ENCODE measurements at regions not wholly inside any gene's neighbourhood (a gene's known extent, or its start where the extent isn't known, plus 50 kb on each side); places are given as distances from the start of the nearest gene placed in this dataset.

DNA sequence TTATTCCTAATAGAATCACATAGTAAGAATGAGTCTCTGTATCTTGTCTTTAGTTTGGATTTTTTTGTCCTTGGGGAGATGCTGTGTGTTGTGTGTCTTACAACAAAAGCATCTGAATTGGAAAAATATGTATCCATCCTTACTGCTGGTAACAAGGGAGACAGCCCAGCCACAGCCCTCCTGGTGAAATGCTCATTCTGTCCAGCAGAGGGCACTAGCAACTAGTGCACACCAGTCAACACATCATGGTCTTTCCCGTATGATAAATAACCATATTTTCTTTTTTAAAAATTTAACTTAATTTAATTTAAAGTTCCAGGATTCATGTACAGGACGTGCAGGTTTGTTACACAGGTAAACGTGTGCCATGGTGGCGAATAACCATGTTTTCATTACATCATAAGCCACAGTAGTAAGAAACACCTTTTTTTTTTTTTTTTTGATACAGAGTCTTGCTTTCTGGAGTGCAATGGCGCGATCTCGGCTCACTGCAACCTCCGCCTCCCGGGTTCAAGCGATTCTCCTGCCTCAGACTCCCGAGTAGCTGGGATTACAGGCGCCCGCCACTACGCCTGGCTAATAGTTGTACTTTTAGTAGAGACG, 245.1 kb downstream of the PTBP2 start:
- peak; percentile 72 for DNase-seq

DNA sequence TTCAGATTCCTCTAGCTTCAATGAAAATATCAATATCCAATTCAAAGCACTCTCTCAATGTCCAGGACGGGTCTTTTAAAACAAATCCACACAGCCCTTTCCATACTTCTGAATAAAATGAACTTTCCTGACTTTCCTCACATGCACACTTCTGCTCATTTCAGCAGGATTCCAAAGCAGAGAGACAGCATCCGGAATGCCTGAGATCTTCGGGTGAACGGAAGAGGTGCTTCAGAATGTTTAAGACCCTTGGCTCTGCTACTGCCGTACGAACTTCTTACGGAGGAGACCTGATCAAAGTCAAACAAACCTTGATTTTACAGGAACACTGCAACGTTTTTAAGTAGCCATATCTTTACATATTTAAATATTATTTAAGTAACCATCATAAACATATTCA, 245.7 kb downstream of the PTBP2 start:
- no peak for DNase-seq

DNA sequence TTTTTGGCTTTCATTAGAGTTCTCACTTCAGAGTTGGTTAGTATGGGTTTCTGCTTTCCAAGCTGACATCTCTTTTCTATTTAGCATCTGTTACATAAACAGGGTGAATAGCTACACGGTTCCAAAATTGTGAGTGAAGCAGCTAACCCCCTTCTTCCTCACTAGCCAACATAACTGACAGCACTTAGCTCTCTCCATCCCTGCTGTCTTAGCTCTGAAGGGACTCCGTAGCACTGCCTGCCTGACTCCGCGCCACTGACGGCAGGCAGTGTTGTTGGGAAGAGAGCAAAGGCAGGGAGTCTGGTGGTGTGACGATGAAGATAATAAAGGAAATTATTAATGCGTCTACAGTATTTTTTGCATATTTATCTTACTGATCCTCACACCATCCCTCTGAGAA, 247.0 kb downstream of the PTBP2 start:
- no peak for DNase-seq

DNA sequence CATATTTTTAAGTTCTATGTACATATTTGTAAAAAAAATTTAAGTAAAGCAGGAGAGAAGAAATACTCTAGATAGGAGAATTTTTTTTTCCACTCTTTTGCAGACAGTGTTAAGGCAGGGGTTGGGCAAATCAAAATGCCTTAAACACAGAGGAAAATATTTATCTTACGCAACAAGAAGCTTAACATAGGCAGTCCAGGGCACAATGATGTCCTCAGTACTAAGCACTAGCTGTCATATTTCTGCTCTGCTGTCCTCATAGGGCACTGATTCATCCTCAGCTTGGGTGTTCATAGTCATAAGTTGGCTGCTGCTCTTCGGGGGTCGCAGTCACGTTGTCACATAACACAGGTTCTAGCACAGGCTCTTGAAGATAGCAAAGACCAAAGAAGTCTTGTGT, 247.4 kb downstream of the PTBP2 start:
- DNase-seq: no peak

DNA sequence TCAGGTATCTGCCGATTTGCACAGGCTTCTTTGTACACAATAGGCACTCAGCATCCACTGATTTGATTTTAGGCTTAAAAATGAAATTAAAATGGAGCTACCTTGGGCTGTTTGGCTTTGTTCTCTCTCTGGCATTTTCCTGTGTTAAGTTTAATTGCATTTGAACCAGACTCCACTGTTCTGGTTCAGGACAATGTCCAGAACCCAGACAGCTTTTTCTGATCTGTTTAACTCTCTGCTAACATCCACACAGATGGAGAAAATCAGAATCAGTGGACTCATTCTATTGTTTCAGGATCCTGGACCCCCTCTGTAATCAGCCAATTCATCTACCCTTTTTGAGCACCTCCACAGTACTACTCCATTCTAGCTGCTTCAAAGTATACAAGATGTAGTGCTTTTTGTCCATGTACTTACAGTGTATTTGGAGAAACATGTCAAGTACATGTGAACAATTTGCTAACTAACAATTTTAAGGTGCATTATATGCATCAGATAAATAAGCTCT, 248.1 kb downstream of the PTBP2 start:
- no peak for DNase-seq

DNA sequence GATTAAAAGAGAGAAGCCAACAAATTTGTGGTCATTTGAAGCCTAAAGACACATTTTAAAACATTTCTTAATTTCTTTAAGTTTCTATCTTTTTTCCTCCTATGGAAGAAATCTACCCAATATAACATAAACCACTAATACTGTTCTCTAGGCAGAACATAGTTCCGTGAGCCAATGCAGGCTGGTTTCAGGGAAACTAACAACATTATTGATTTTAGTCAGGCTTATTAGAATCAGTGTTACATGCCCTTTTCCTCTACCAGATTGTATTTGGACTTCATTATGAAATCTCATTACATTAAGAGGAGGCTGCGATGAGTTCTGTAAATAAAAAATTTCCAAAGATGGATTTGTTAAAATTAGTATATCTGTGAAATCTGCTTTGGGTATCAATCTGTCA, 249.9 kb downstream of the PTBP2 start:
- no peak for DNase-seq

DNA sequence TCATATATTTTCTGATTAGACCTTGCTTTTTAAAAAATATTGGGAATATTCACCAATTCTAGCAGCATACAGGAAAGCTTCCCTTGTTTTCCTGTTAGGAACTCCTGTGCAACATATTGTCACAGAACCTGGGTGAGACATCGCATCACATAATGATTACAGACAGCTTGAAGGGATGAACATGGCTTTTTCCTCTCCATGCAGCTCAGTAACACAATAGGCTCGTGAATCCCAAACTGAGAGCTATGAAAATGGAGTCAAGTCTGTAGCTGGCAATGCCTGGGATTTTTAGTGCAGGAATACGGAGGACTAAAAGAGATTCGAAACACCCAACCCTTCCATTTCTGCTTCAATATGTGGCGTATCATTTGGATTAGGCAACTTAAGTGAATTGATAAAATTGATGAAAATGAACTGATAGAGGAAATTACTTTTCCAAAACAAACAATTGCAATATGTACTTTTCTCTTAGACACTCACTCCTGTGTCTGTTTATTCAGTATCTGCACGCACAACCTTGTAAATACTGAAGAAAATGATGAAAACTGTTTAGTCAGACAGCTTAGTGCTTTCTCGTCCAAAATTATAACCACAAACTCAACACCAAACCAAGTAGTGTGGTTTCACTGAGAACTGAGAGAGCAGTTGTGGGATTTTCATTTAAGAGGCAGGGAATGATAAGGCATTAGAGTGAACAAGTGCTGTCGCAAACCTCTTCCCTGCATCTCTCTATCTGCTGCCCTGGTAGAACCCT, 250.4 kb downstream of the PTBP2 start:
- no peak for DNase-seq

DNA sequence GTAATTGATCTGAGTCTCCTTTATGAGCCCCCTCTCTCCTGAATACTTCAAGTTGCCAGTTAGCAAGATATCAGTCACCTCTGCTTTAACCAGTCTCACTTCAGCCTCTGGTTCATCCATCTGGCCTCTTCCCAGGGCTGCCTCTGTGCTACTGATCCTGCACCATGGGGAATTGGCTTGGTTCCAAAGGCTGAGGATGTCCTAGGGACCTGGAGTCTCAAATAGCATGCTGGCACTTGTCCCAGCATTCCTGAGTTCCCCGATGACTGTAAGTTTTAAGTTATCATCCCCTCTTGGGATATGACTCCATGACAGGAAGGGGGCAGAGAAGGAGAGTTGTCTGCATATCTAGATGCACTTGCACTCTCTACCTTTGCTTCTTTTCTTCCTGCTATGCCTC, 252.0 kb downstream of the PTBP2 start:
- no peak for DNase-seq

DNA sequence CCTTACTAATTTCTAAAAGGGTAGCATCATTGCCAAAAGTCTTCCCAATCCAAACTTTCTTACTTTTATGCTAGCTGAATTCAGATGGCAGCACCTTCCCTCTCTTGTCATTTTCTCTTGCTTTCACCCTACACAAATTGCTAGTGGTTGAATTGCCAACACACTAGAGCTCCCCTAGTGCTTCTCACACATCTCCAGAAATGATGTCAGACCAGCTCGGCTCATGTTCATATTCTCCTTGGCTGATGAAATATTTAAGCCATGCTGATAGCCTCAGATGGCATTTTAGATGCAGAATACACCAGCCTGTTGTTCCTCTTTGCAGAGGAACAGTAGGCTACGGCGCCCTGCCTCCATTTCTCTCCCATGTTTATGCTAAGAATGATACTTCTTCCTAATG, 256.9 kb downstream of the PTBP2 start:
- DNase-seq: no peak

DNA sequence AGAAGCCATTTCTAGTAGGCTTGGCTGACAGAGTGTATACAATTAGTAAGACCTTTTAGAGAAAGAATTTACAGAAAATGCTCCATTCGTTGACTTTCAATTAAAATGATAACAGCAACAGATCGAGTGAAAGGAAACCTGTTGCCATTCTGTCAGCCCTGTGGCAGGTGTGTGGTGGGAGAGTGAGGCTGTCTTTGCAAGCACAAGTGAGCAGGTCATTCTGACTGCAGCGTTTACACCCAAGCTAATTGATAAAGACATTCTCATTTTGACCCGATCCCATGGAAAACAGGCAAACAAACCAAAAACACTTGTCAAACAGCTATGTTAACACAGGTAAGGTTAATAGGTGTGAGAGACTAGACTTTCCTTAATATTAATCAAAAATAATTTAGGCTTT, 257.3 kb downstream of the PTBP2 start:
- no peak for DNase-seq

DNA sequence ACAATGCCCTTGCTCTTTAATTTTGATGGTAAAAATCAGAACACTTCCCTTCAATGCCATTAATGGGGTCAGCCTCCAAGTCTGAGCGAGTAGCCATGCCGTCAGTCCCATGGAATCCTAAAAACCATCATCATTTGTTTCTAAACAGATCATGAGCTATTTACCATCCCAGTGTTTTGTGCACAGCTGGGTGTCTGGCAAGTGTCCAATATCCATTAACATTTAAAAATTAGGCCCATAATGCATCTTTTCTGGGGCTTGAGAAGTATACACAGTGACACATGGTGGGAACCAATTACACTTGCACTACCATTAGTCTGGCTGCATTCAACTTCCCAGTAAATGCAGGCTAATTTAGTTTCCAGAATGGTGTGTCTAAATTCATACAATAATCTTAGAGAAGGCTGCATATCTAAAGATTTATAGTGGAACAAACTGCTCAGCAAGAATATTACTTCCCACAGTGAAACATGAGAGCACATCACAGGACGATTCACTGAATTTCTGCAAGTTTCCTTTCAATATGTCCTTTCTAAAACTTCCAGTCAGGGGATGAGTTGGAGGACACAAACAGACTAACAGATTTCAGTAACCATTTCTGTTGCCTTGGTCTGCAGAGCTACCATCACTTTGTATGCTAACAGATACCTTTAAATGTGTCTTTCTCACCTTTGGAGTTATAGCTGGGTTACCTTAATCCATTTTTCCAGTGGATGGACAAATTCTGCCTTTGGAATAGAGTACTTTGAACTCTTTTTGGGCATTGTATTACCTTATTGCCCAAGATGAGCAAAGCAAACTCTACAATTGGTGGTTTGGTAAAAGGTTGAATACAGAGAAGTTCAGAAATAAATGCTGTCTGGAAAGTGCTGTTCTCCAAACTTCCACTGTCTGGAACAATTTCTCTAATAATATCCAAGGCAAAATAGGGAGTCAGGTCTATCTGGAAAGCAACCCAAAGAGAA, 258.0 kb downstream of the PTBP2 start:
- DNase-seq: no peak

DNA sequence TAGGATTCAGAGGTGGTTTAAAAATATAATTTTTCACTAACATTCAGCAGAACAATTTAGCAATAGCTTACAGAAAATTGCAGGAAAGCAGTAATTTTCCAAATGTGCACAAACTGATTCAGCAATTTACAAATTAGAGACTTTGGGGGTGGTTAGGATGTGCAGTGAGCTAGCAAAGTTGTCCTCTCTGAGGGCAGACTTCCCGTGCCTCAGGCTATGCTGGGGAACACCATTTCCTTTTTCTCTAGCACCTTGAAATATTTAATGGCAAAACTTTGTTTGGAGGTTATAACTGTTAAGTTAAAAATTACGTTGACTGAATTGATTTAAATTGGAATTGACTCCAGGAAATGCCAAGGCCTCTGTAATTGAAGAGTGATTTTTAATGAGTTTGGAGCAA, 258.9 kb downstream of the PTBP2 start:
- no peak for DNase-seq

DNA sequence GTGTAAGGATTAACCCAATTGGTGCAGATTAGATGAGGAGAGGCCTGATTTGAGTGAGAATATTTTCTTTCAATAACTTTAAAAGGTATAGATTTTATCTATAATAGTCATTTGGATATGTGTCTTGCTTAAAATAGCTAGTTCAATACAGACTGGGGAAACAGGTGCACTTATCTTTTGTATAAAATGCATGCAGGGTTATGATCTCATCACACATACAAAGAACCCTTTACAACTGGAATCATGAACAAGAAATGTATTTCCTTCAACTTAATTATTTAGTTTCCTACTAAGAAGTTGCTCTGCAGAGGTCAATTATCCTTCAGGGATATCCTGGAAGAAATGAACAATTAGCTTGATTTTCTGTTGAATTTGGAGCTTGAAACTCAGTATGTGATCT, 259.6 kb downstream of the PTBP2 start:
- DNase-seq: no peak

DNA sequence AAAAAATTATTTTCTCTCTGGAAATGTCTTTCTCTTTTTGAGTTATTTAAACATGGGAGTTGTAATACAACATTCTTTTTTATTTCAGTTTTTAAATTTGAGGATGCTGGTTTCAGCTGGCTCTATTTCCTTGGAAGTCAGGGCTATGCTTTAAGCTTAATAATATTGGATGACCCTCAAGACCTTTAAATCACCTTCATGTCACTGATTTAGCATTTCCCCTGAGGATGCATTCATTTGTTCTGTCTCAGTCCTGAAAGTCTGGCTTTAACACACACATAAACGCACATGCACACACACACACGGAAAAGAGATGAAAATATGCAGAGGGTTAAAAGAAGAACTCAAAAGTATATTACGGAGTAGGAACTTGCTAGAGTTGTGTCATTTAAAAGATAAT, 260.5 kb downstream of the PTBP2 start:
- DNase-seq: no peak

DNA sequence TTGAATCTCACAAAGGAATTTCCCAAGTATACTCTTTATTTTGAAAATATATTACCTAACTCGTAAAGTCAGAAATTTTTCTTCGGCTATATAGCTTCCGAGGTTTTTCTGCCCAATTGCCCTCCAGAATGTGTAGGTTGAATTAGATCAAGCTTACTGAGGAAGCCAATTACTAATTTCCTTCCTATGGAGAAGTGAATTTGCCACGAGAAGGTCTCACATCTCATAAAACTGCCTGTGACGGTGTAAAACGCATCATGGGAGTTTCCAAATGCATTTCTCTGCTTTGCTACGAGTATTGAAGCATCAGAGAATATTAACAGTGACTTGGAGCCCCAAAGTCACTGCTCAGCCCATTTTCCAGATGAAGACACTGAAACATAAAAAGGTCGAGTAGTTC, 262.3 kb downstream of the PTBP2 start:
- DNase-seq: no peak

DNA sequence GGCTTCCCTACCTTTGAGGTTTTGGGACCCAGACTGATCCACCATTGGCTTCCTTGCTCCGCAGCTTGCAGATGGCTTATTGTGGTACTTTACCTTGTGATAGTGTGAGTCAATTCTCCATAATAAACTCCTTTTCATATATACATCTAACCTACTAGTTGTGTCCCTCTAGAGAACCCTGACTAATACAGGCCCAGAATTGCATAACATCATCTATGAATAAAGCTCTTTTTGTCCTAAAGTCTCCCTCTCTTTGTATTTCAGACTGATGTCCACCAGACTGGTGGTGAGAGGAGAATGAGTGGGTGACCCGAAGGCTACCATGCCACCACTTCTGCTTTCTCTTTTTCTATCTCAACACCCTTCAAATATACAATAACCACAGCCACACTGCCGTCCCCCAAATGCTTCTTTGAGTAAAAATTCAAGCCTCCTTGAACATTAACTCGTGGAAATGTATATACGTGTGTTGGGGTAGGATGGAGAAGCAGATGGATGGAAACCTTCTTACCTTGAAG, 265.7 kb downstream of the PTBP2 start:
- DNase-seq: no peak

DNA sequence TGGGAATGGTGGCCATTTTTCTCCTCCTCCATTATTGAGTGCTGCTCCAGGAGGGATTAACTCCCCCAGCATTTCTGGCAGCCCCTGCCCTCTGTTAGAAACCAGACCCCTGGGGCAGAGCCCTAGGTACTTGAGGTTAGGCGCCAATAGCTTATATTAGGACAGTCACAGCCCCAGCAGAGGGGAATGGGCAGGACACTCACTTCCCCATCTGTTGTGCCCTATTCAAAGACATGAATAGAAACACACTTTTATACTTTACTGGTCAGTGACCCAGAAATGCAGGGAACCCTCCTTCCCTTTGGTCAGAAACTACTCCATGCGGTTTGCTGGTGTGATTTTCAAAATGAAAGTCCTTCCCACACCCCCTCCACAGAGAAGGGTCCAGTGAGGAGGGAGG, 267.7 kb downstream of the PTBP2 start:
- no peak for DNase-seq

DNA sequence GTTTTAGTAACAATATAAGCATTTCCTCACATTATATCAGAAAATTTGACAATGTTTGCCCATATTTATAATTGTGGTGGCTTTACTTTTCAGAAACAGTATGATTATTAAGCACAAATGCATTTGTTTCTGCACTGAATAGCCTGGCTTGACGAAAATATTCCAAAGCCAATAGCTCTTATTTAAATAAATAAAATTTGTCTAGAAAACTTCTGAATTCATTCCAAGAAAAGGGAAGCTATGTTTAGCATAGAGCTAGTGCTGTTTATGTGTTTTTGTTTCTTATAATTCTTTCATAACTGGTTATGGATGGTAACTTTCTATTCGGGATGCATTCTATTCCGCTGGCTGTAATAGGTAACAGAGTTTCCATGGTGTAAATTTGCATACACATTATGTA, 268.6 kb downstream of the PTBP2 start:
- no peak for DNase-seq

DNA sequence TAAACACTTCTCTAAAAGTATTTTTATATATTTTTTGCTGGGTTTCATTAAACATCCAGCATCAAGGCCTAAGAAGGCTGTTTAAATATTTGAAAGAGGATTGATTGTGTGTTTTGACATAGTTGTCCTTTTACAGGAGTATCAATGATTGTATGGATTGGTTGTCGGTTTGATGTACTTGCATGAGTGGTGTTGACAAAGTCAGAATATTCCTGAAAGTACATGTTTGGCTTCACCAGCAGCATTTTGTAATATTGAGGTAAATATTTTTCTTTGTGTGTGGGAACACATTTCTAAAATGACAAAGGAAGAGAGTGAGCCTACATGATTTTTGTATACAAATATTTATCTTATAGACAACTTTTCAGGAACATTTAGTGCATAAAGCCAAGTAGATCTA, 269.7 kb downstream of the PTBP2 start:
- no peak for DNase-seq

DNA sequence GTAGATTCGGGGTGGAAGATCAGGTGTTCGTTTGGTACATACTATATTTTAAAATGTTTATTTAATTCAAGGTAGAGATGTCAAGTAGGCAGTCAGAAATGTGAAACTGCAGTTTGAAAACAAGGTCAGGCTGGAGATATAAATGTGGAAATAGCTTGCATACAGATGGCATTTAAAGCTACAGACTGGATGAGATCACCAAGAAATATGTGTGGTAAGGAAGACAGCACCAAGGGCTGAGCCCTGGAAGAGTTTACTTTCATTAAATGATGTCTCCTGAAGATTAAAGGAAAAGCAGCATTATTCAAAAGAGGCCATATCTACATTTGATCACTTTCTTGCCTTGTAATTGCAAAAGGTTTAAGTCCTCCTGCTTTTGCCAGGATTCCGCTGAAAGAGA, 271.3 kb downstream of the PTBP2 start:
- DNase-seq: no peak

DNA sequence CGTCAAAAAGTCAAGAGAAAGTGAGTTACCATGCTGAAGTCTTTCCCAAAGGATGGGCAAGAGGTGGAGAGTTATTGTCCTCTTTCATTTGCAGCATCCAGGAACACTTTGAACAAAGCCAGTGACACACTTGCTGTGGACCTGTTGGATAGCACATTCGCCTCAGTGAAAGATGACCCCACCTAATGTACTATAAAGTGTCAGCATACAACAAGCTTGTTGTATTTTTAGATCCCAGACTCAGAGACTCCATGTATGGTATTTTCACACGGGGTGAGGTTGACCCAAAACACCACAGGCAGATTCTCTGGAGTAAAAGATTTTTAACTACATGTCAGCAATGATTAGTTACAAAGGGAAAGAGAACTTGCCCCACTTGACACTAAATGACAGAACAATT, 273.8 kb downstream of the PTBP2 start:
- DNase-seq: no peak

DNA sequence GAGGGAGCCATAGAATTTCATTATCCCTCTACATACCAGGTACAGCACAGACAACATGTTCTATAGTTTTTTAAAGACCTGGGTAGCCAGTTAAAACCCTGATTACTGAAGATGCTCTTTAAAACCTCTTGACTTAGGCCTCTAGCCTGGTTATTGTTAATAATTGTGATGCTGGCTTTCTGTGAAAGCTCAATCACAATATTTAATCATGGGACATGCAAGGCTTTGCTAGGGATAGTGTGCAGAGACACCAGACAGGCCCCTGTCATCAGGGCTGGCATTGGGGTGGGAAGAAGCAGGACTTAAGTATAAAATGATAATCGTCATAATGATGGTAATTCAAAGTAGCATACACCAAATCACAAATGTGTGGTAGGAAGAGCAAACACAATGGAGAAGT, 274.4 kb downstream of the PTBP2 start:
- DNase-seq: no peak

DNA sequence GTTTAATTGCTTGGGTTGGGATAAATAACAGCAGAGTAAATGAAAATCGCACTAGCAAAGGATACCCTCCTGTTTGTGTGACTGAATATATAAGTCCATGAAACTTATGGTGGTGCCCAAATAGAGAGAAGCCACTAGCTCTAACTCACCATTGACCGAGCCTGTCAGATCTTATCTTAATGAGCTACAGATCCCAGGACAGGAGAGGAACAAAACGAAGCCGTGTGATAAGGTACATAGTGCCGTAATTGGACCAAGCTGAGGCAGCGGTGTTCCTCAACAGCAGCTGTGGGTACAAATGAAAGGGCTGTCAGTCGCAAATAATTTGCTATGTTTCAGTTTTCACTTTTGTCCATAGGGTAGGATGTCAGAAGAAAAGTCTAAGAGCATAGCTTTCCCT, 276.1 kb downstream of the PTBP2 start:
- no peak for DNase-seq

DNA sequence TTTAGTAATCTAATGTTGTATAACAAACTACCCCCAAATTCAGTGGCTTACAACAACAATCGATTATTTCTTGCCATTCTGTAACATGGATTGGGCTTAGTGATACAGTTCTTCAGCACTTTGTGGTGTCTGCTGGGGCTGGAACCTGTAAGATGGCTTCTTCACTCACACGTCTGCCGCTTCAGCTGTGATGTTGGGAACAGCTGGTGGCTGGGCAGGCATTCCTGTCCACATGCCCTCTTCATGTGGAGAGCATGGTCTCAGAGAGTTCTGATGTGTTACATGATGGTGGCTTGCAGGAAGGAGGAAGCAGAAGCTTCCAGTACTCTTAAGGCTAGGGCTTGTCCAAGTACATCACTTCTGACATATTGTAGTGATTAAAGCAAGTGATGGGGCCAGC, 276.9 kb downstream of the PTBP2 start:
- DNase-seq: no peak
